NCI-H146 treated with DMSO at 0.1 percent for 48 hours (cell line): ENCODE measurements at regions not wholly inside any gene's neighbourhood (a gene's known extent, or its start where the extent isn't known, plus 50 kb on each side); places are given as distances from the start of the nearest gene placed in this dataset.
A peak's percentile ranks its signal among the peaks of the same experiment; 100 is the strongest.
"Not testable (repeated sequence)": the region's sequence is repeated elsewhere in the genome, so short reads cannot be mapped to it uniquely, and the experiment has no call there.

Experiments used
- DNase-seq: peaks from one replicate; lab custom pipeline; 2025; ENCODE audit not compliant: unreplicated experiment; lab: John Stamatoyannopoulos, UW

DNA sequence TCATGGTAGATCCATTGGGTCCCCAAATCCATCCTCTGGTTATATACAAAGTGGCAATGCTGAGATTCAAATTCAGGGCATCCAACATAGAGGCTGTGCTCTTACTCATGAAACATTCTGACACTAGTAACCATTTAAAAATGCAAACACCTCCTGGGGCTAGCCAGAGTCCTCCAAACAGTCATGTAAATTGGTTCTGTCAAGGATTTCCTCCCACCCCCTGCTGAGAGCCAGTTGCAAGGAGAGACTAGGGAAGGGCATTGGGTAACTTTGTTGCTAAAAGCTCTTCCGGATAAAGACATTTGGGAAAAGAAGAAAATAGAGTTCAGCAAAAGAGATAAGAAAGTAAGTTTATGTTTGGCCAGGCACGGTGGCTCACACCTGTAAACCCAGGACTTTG, 58.3 kb downstream of the ART5 start:
- DNase-seq, result not testable (repeated sequence)

DNA sequence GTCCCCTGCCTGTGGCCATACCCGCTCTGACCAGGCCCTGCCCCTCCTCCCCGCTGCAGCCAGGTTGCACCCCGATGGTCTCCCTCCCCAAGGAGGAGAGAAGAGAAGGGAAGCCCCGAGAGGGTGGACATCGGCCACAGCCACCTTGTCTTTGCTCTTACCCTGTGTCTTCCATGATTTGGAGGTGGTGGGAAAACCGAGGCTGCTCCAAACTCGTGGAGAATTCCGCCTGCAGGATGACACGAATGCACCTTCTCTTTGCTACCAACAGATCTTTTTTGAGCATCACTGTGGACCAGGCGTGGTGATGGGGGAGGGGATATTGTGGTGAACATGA, 60.4 kb downstream of the ART5 start:
- DNase-seq, result not testable (repeated sequence)

DNA sequence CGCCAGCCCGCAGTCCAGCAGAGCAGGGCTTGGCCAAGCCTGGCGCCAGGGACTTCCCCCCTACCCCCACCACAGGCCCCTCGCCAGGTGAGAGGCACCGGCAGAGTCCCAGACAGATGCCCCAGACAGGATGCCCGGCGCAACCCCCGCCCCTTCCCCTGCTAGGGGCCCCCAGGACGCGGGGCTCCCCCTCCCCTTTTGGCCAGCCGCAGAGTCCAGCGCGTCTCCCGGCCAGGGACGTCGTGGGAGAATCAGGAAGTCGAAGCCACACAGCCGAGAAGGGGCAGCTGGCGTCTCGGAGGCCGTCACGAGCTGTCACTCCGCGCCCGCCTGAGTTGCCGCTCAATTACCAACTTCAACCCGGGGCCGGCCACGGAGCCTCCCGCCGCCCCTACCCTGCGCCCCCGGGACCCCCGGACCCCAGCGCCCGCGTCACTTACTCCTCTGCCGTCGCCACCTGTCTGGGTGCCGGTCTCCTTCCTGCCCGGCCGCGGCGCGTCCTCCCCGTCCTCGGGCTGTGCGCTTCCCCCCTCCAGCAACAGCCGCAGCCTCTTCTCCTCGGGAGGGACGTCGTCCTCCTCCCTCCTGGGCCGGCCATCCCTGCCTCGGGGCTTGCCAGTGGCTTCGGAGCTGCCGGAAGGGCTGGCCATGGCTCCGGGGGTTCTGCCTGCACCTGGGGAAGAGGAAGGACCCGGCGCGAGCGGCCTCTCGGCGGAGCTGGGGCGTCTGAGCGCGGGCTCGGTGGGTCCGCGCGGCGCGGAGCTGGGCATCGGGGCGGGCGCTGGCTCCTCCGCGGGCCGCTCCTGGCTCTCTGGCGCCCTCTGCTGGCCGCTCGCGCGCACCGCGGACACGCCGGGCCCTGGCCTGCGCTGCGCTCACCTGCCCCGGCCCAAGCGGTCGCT, 61.1 kb downstream of the ART5 start:
- DNase-seq, result peak; percentile 28

DNA sequence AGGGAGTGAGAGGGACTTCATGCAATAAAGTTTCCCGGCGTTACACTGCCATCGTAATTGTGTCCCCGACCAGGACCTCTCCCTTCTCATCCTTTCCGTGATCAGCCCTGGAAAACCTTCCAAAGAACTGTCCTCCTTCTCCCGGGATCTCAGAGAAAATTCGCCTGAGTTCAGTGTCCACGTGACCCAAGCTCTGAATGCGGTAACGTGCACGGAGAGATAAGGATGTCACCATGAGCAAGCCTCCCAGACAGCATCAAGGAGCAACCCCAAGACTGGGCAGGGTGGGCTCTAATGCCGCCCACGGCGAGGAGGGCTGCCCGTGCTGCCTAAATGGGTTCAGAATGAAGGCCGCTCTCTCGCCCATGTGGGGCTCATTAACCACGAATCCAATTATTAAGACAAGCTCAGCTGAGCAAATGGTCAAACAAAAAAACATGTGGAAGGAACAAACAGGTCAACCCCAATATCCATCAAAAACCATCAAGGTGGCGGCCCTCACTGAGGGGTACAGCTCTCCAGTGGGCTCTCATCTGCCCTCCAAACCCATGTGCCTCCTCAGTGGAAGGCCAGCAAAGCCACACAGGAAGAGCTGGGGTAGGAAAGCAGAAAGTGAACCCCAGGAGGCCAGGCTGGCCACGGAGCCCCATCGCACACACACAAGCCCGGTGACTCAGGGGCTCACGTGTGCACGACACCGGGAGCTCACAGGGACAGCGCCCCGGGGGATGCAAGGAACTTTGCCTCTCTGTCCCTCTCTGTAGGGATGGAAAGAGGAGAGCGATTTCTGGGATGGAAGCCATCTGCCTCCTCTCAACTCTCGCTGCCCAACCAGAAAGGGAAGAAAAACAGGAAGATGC, 62.0 kb downstream of the ART5 start:
- not testable (repeated sequence) for DNase-seq

DNA sequence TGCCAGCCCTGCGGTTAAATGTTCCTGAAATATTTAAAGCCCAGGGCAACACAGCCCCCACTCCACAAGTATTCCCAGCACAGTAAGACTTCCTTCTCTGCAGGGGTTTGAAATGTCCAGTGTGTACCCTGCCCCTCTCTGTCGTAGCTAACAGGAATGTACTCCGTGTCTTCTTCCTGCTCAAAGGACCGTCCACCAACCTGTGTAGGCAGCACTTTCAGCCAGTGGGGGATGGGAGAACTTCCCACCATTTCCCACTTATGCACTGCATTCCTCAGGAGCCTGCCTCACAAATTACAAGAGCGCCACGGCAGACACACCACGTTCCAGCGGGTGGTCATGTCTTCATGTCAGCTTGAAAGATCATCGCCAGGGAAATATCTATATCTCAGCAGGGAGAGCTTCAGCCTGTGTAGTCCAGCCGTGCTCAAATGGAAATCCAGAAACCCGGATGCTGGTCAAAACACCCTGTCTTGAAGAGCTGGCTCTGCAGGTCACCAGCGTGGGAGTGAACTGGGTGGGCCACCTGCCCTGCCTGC, 65.7 kb downstream of the ART5 start:
- DNase-seq, result not testable (repeated sequence)

DNA sequence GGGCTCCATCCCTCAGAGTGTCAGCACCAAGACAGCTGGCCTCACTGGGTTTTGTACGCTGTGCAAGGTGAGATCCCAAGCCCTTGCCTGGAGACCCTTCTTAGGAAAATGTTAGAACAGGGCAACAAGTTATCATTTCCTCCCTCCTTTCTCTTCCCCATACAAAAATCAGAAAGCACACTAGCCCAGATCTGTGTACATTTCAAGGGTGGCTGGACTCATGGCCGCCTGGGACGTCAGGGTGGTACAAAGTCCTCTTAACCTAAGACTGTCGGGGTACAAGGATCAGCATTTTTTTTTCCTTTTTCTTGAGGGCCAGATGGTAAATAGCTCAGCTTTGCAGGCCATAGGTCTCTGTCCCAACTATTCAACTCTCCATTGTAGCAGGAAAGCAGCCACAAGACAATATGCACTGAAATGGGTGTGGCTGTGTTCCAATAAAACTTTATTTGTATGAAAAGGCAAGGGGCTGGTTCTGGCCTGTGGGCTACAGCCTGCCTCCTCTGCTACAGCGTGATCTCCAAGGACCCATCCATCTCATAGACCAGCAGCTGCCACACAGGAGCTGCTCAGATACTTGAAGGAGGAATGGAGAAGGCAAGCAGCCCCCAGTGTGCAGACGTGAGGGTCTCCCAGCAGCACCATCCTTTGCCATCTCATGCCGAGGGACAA, 68.7 kb downstream of the ART5 start:
- DNase-seq, result not testable (repeated sequence)

DNA sequence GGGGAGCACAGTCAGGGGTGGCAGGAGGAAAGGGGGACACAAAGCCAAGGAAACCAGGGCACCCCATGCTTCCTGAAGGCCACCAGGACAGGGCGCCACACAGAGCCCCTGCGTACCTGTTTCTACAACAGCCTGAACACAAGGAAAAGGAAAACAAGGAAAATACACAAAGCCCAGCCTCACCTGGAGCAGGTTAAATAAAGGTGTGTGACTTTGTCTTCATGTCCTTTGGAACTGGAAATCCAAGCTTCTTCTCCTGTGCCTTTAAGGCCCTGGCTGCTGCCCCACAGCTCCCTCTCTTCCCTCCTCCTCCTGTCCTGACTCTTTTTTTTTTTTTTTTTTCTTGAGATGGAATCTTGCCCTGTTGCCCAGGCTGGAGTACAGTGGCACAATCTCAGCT, 70.0 kb downstream of the ART5 start:
- not testable (repeated sequence) for DNase-seq

DNA sequence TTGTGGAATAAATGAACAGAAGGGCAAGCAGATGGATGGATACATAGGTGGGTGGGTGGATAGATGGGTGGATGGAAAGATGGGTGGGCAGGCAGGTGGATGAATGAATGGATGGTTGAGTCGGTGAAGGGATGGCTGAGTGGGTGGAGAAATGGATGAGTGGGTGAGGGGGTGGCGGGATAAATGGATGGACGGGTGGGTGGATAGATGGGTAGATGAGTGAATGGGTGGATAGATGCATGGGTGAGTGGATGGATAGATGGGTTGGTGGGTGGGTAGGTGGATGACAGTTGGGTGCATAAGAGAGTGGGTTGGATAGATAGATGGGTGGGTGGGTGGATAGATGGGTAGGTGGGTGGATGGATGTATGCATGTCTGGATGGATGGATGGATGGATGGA, 76.0 kb downstream of the ART5 start:
- not testable (repeated sequence) for DNase-seq

DNA sequence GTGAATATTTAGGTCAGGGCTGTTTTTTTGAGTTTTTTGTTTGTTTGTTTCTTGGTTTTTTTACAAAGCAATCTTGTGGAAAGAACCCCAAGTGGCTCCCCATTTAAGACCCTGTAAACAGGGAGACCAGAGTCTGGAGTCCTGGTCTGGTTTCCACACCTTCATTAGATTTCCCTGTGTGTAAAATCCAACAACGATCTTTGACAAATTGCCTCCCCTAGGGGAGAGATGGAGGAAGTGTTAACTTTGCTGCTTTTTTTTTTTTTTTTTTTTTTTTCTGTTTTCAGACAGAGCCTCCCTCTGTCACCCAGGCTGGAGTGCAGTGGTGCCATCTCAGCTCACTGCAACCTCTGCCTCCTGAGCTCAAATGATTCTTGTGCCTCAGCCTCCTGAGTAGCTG, 77.4 kb downstream of the ART5 start:
- DNase-seq, result not testable (repeated sequence)

DNA sequence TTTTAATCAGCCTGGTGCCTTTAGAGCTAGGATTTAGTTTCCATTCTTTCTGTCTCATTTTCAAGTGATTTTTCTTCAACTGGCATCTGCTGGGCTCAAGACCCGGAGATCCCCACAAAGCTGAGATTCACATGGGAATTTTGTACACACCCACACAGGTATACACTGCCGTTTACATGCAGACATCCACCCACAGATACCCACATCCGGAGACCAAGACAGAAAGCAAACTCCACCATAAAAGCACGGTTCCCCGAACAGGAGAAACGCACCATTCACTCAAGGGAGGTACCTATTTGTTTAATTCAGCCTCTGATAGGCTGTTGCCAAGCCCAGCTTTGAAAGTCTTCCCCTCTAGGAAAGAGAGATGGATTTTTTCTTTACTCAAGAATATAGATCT, 87.2 kb downstream of the ART5 start:
- not testable (repeated sequence) for DNase-seq

DNA sequence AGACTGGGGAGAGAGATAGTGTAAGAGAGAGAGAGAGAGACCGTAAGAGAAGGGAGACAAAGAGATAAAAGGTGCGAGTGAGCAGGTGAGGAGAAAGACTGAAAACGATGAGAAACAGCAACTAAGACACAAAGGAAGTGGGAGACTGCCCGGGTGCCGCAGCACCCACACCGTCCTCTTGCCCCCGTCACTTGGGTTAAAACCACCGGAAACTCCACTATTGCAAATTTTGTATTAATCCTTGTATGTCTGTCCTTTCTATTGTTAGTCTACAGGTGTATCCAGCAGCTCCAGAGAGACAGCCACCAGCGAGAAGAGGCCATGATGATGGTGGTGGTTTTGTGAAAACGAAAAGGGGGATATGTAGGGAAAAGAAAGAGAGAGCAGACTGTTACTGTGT, 96.8 kb downstream of the ART5 start:
- not testable (repeated sequence) for DNase-seq

DNA sequence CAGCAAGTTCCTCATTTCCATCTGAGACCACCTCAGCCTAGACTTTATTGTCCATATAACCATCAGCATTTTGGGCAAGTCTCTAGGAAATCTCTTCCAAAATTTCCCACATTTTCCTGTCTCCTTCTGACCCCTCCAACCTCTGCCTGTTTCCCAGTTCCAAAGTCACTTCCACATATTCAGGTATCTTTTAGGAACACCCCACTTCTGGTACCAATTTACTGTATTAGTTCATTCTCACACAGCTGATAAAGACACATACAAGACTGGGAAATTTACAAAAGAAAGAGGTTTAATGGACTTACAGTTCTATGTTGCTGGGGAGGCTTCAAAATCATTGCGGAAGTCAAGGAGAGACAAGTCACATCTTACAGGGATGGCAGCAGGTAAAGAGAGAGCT, 103.6 kb downstream of the ART5 start:
- not testable (repeated sequence) for DNase-seq

DNA sequence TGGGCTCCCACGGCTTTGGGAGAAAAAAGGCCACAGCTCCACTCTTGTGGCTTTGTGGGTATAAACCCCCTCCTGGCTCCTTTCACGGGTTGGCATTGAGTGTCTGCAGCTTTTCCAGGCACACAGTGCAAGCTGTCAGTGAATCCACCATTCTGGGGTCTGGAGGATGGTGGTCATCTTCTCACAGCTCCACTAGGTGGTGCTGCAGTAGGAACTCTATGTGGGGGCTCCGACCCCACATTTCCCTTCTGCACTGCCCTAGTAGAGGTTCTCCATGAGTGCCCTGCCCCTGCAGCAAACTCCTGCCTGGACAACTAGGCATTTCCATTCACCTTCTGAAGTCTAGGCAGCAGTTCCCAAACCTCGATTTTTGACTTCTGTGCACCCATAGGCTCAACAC, 104.5 kb downstream of the ART5 start:
- DNase-seq, result not testable (repeated sequence)

DNA sequence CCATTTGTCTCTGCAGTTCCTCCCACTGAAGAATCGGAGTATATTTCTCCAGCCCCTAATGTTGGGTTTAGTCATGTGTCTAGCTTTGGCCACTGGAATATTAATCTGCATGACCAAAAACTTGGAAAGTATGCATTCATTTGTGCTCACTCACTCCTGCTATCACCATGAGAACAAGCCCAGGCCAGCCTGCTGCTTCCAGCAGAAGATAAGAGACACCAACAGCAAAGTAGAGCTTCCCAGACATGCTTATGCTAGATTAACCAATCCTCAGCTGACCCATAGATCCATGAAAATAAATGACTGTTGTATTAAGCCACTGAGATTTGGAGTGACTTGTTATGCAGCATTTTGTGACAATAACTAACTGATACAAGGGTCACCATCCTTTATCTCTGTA, 108.8 kb downstream of the ART5 start:
- not testable (repeated sequence) for DNase-seq

DNA sequence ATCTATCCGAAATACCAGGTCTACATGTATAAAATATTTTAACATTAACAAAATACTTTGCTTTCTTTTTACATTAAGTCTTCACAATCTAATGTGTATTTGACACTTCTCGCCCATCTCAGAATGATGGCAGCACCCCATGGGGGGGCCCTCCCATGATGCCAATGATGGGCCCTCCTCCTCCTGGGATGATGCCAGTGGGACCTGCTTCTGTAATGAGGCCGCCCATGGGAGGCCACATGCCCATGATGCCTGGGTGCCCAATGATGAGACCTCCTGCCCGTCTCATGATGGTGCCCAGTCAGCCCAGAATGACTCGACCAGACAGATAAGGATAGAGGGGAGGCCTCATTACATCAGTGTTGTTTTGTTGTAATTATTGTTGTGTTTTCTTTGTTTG, 110.5 kb downstream of the ART5 start:
- DNase-seq, result not testable (repeated sequence)

DNA sequence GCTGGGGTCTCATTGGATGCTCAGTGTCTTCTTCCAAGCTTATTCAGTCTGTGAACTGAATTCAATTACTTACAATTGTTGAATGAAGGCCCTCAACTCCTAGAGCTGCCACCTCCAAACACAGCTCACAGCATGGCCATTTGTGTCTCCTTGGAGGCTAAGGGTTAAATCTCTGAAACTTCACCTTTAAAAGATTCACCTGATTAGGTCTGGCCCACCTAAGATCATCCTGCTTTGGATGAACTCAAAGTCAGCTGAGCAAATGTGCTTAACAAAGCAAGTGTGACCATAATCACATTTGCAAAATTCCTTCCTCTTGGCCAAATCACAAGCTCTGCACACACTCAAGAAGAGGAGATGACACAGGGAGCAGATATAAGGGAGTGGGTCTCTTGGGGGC, 118.2 kb downstream of the ART5 start:
- DNase-seq, result not testable (repeated sequence)

DNA sequence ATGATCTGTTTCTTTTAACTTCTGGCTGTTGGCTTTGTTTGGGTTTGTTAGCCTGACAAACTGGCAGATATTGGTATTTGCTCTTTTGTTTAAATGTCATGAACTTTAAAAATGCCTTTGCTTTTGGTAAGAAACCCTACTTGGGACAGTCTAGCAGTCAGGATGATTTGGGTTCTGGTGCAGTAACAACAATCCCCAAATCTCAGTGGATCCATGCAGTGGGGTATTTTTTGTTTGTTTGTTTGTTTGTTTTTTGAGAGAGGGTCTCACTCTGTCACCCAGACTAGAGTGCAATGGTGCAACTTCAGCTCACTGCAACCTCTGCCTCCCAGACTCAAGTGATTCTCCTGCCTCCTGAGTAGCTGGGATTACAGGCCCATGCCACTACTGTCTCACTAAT, 120.9 kb downstream of the ART5 start:
- not testable (repeated sequence) for DNase-seq

DNA sequence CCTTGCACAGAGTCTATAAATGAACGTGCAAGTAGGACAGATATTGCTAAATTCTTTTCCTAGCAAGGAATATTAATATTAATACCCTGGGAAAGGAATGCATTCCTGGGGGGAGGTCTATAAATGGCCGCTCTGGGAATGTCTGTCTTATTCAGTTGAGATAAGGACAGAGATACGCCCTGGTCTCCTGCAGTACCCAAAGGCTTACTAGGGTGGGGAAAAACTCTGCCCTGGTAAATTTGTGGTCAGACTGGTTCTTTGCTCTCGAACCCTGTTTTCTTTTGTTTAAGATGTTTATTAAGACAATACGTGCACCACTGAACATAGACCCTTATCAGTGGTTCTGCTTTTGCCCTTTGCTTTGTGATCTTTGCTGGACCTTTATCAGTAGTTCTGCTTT, 122.0 kb downstream of the ART5 start:
- DNase-seq, result not testable (repeated sequence)

DNA sequence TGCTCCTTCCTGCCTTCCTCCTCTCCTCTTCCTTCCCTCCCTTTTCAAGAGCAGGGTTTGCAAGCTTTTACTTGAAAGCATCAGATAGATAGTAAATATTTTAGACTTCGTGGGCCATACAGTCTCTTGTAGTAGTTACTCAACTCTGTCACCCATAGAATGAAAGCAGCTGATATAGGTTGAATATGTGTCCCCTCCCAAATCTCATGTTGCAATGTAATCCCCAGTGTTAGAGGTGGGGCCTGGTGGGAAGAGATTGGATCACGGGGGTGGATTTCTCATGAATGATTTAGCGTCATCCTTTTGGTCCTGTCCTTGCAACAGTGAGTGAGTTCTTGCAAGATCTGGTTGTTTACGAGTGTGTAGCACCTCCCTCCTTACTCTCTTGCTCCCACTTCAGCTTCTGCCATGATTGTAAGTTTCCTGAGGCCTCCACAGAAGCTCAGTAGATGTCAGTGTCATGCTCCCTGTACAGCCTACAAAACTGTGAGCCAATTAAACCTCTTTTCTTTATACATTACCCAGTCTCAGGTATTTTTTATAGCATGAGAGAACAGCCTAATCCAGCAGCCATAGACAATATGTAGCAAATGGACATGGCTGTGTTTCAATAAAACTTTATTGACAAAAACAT, 124.7 kb downstream of the ART5 start:
- DNase-seq, result not testable (repeated sequence)

DNA sequence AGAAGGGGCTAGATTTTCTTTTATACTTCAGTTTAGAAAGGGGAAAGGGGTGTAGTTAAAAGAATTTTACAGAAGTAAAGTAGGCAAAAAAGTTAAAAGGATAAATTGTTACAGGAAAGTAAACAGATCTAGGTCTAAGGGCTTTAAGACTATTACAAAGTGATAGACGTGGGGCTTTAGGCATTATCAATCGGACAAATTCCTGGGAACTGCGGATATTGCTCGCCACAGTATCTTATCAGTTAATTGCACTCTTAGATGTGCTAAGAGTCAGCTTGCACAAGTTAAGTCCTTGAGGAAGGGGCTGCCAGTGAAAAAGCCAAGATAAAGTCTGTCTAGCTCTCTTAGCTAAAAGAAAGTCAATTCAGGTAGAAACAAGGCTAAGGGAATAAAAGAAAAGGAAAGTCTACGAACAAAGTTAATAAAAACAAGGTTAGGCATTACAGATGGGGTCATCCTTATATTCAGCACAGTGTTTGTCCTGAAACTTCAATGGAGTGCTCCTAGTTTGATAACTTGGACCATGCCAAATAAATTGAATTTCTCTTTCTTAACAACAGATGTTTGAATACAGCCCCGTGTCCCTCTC, 125.4 kb downstream of the ART5 start:
- DNase-seq, result not testable (repeated sequence)
